Fibroblast of villous mesenchyme (primary cell): ENCODE measurements at regions not wholly inside any gene's neighbourhood (a gene's known extent, or its start where the extent isn't known, plus 50 kb on each side); places are given as distances from the start of the nearest gene placed in this dataset. TPM values are rescaled to one million over a fixed set of nuclear protein-coding genes. Genes with fewer than 3 reads are reported as not detected.

ENCODE experiments used
- DNase-seq: peaks from one replicate; pipeline ENCODE4 v3.0.0-alpha.2; 2010; ENCODE audit warnings: low read depth
- H3K4me3 ChIP-seq: 2 replicates; pipeline ENCODE4 v1.5.1; 2011; ENCODE audit warnings: low read depth, mild to moderate bottlenecking, low read length
- small RNA-seq: library from RNA; depleted of rRNA; stranded (forward); fragments of <200 nt; gene quantifications from one replicate; pipeline ENCODE3, GENCODE V24; 2012
- TF ChIP-seq, protein P1 (sequence below): IDR thresholded peaks from 2 replicates; pipeline ENCODE4 v1.5.1; 2012; ENCODE audit warnings: low read depth, mild to moderate bottlenecking, low read length; ENCODE audit not compliant: insufficient read depth

DNA sequence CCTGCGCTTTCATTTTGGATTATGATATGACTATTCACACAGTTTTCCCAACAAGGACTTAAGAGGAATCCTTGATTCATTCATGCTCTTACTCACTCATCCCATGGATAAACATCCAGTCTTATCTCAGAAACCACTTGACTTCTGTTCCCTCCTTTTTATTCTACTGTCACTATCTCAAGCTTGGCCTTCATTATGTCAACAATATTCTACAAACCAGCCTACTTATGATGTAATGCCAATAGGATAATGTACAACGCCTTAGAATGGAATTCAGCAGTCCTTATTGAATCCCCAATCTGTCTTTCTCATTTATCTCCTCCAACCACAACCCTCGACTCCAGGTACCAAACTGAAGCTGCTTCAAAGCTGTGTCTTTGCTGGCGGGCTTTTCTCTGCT is 448.5 kb downstream of the PDZRN4 start:
- no peak overlapping the region for H3K4me3 ChIP-seq
- no peak for DNase-seq
- TF ChIP-seq, protein P1, sequence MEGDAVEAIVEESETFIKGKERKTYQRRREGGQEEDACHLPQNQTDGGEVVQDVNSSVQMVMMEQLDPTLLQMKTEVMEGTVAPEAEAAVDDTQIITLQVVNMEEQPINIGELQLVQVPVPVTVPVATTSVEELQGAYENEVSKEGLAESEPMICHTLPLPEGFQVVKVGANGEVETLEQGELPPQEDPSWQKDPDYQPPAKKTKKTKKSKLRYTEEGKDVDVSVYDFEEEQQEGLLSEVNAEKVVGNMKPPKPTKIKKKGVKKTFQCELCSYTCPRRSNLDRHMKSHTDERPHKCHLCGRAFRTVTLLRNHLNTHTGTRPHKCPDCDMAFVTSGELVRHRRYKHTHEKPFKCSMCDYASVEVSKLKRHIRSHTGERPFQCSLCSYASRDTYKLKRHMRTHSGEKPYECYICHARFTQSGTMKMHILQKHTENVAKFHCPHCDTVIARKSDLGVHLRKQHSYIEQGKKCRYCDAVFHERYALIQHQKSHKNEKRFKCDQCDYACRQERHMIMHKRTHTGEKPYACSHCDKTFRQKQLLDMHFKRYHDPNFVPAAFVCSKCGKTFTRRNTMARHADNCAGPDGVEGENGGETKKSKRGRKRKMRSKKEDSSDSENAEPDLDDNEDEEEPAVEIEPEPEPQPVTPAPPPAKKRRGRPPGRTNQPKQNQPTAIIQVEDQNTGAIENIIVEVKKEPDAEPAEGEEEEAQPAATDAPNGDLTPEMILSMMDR: no peak

DNA sequence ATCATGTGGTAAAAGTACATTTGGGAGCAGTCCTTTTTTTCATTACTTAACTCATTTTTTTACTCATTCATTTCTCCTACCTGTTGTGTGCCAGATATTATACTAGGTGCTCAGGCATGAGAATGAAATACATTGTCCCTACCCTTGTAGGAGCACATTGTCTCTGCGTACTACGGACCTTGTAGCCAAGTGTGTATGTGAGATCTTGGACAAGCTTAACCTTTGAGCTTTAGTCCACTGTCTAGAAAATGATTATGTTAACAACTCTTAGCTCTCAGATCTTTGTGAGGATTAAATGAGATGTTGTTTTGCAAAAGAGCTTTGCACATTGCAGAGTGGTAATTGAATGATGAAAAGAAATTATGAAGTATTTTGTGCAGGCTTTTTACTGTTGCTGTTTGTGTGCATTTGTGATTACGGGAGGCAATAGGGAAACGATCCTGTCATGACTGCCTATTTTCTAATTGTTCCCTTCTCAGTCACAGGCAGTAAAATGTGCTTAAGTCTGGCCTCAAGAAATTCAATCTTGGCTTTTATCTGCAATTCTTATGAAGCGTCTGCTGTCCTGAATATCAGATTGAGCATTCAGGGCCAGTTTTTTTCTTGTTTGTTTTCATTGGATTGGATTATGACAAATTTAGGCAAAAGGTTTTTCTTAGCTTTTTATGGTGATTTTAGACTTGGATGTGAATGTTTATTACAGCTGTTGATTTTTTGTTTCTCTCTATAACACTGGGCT is 447.7 kb downstream of the PDZRN4 start:
- TF ChIP-seq, protein P1: no peak
- no peak for DNase-seq
- H3K4me3 ChIP-seq: no peak overlapping the region

DNA sequence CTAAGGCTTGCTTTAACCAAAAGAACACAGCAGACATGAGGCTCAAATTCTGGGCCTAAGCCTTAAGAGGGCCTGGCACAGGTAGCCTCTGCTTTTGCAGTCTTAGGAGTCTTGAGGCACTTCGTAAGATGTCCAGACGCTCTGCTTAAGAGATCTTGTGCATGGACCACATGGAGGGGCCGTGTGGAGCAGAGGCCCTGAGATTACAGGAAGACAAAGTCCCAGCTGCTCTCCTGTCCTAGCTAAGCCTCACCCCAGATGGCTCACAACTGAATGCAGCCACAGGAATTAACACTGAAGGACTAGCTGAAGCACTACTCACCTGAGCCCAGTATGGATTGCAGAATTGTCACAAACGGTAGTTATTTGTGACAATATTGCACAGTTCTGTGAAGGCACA is 446.0 kb downstream of the PDZRN4 start:
- DNase-seq: no peak
- no peak overlapping the region for H3K4me3 ChIP-seq
- TF ChIP-seq, protein P1: no peak

GRCh38 chr12:41629611-41630010 is 441.5 kb downstream of the PDZRN4 start:
- H3K4me3 ChIP-seq: no peak overlapping the region
- no peak for DNase-seq
- TF ChIP-seq, protein P1: no peak

DNA sequence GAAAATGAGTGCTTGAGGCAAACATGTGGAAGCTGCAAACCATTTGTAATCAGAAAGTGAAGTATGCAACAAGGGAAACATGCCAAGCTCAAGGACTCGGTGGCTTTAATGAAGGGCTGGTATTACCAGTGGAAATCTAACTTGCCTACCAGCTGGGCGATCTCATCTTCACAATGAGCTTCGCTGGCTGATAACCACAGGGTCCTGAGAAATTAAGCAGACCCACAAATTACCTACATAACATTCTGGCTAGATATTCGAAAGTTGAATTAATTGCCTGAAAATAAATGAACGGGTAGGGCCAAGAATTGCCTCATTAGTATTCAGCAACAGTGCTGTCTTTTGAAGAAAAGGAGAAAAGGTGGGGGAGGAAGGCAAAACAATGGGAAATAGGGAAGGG is 439.4 kb downstream of the PDZRN4 start:
- TF ChIP-seq, protein P1: no peak
- DNase-seq: no peak
- no peak overlapping the region for H3K4me3 ChIP-seq

DNA sequence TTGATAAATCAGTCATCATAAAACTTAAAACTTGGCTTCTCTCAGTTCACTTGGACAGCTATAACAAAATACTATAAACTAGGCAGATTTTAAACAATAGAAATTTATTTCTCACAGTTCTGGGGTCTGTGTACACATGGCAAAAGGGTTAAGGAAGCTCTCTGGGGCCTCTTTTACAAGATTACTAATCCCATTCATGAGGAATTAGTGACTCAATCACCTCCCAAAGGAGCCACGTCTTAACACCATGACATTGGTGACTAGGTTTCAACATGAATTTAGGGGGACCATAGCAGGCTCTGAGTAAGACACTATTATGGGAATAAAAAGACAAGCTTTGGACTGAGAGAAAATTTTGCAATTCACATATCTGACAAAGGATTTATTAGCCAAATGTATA is 436.5 kb downstream of the PDZRN4 start:
- no peak for DNase-seq

More for the DNA sequence above, 436.5 kb downstream of the PDZRN4 start:
- no peak overlapping the region for H3K4me3 ChIP-seq
- TF ChIP-seq, protein P1: no peak

Small RNA genes in the stretch of these regions (small RNA-seq; reads per million reads assigned to genes)
- gene RNA5SP360: not detected
